ENCODE measurements at regions not wholly inside any gene's neighbourhood (a gene's known extent, or its start where the extent isn't known, plus 50 kb on each side); places are given as distances from the start of the nearest gene placed in this dataset.

- peak overlapping the region; percentile 65 for H3K4me3 ChIP-seq (ENCODE audit: low read depth, low read length)
- TF ChIP-seq CTCF (IDR thresholded peaks at IDR 0.05; ENCODE audit: insufficient read depth, low read length) = peak; percentile 74
- DNase-seq (ENCODE audit: low read depth) = peak; percentile 94
Measured at GRCh38 chr7:94295850-94296249, 98.8 kb upstream of the COL1A2 start.

GRCh38 chr7:94296881-94297280 lies 97.8 kb upstream of the COL1A2 start:
- DNase-seq (ENCODE audit: low read depth) = no peak
- peak overlapping the region; percentile 65 for H3K4me3 ChIP-seq (ENCODE audit: low read depth, low read length)
- no peak for TF ChIP-seq CTCF (IDR thresholded peaks at IDR 0.05; ENCODE audit: insufficient read depth, low read length)

GRCh38 chr7:94297397-94297838 lies 97.3 kb upstream of the COL1A2 start:
- peak; percentile 99 for DNase-seq (ENCODE audit: low read depth)
- no peak for TF ChIP-seq CTCF (IDR thresholded peaks at IDR 0.05; ENCODE audit: insufficient read depth, low read length)
- peak overlapping the region; percentile 65 for H3K4me3 ChIP-seq (ENCODE audit: low read depth, low read length)

- H3K4me3 ChIP-seq (ENCODE audit: low read depth, low read length) = no peak overlapping the region
- DNase-seq (ENCODE audit: low read depth) = peak; percentile 78
- no peak for TF ChIP-seq CTCF (IDR thresholded peaks at IDR 0.05; ENCODE audit: insufficient read depth, low read length)
Measured at GRCh38 chr7:94298943-94299342, 95.8 kb upstream of the COL1A2 start.

GRCh38 chr7:94300176-94300835 lies 94.4 kb upstream of the COL1A2 start:
- H3K4me3 ChIP-seq (ENCODE audit: low read depth, low read length) = peak overlapping the region; percentile 13
- peak; percentile 17 for DNase-seq (ENCODE audit: low read depth)
- no peak for TF ChIP-seq CTCF (IDR thresholded peaks at IDR 0.05; ENCODE audit: insufficient read depth, low read length)

GRCh38 chr7:94301024-94301586 lies 93.6 kb upstream of the COL1A2 start:
- peak; percentile 41 for TF ChIP-seq CTCF (IDR thresholded peaks at IDR 0.05; ENCODE audit: insufficient read depth, low read length)
- peak; percentile 97 for DNase-seq (ENCODE audit: low read depth)

More at GRCh38 chr7:94301024-94301586, 93.6 kb upstream of the COL1A2 start:
- H3K4me3 ChIP-seq (ENCODE audit: low read depth, low read length) = peak overlapping the region; percentile 53

Data from fibroblast of the aortic adventitia (primary cell).